DOHH2 (cell line): ENCODE measurements at regions not wholly inside any gene's neighbourhood (a gene's known extent, or its start where the extent isn't known, plus 50 kb on each side); places are given as distances from the start of the nearest gene placed in this dataset.

ENCODE experiments used
- H3F3A ChIP-seq: fragments of 200-600 bp; sonication (generic), shearing (Covaris generic); 2 replicates; pipeline ENCODE4 v1.6.0; 2016; ENCODE audit warnings: antibody characterized with exemption, mild to moderate bottlenecking; ENCODE audit not compliant: control insufficient read depth, insufficient read depth
- H3K27ac ChIP-seq: fragments of 200-600 bp; sonication (generic); 2 replicates; pipeline ENCODE4 v1.5.1; 2014; ENCODE audit warnings: low read depth, mild to moderate bottlenecking, low read length, moderate library complexity
- H3K27me3 ChIP-seq: fragments of 200-600 bp; sonication (generic); 2 replicates; pipeline ENCODE4 v1.6.1; 2014; ENCODE audit warnings: mild to moderate bottlenecking, low read length, mixed read lengths; ENCODE audit not compliant: control insufficient read depth
- H3K36me3 ChIP-seq: fragments of 200-600 bp; sonication (generic); 2 replicates; pipeline ENCODE4 v1.6.1; 2014; ENCODE audit warnings: mild to moderate bottlenecking, low read length, moderate library complexity, mixed read lengths; ENCODE audit not compliant: control insufficient read depth
- H3K4me1 ChIP-seq: fragments of 200-600 bp; sonication (generic); 2 replicates; pipeline ENCODE4 v1.6.1; 2014; ENCODE audit warnings: mild to moderate bottlenecking, low read length, mixed read lengths; ENCODE audit not compliant: control insufficient read depth
- H3K4me2 ChIP-seq: fragments of 200-600 bp; sonication (generic); 2 replicates; pipeline ENCODE4 v1.6.0; 2014; ENCODE audit warnings: mild to moderate bottlenecking, low read length, moderate library complexity
- H3K4me3 ChIP-seq: fragments of 200-600 bp; sonication (generic); 2 replicates; pipeline ENCODE4 v1.5.1; 2014; ENCODE audit warnings: mild to moderate bottlenecking, low read length, mixed read lengths
- H3K79me2 ChIP-seq: fragments of 200-600 bp; sonication (generic); 2 replicates; pipeline ENCODE4 v1.6.1; 2014; ENCODE audit warnings: mild to moderate bottlenecking, low read length, mixed read lengths; ENCODE audit not compliant: control insufficient read depth
- H3K9me2 ChIP-seq: fragments of 200-600 bp; sonication (generic); replicated peaks from 2 replicates; pipeline ENCODE4 v1.6.1; 2014; ENCODE audit warnings: mild to moderate bottlenecking, low read length, mixed read lengths; ENCODE audit not compliant: control insufficient read depth
- H3K9me3 ChIP-seq: fragments of 200-600 bp; sonication (generic); 2 replicates; pipeline ENCODE4 v1.6.1; 2014; ENCODE audit warnings: antibody characterized with exemption, low read length, mixed read lengths; ENCODE audit not compliant: control insufficient read depth, insufficient read depth
- H4K20me1 ChIP-seq: fragments of 200-600 bp; sonication (generic); 2 replicates; pipeline ENCODE4 v1.6.0; 2014; ENCODE audit warnings: low read depth, mild to moderate bottlenecking, antibody characterized with exemption, low read length, moderate library complexity; ENCODE audit not compliant: control insufficient read depth, insufficient read depth
- CTCF ChIP-seq: fragments of 200-600 bp; sonication (generic); IDR thresholded peaks from one replicate; pipeline ENCODE4 v1.5.1; 2014; ENCODE audit warnings: antibody characterized with exemption, mild to moderate bottlenecking, low read depth, low read length; ENCODE audit not compliant: poor library complexity, severe bottlenecking
- EZH2phosphoT487 ChIP-seq: fragments of 200-600 bp; sonication (generic); IDR thresholded peaks from 2 replicates; pipeline ENCODE4 v1.6.1; 2017; ENCODE audit warnings: borderline replicate concordance, mild to moderate bottlenecking, antibody characterized with exemption, low read length, moderate library complexity, mixed read lengths

GRCh38 chr1:221317537-221317936, 424.4 kb downstream of the DUSP10 start:
- Histone ChIP-seq H3K9me3 (no peaks in the 10 kb centered on the region), H3K4me3 (no peak overlapping the region), H3F3A (no peaks in the 10 kb centered on the region), H3K9me2 (no peaks in the 10 kb centered on the region), H3K27ac (no peak overlapping the region), H3K4me2 (no peak overlapping the region), H3K36me3 (no peaks in the 10 kb centered on the region), H4K20me1 (no peaks in the 10 kb centered on the region), H3K4me1 (no peaks in the 10 kb centered on the region), H3K27me3 (no peaks in the 10 kb centered on the region), H3K79me2 (no peaks in the 10 kb centered on the region)
- no peak for TF ChIP-seq CTCF
- no peak for TF ChIP-seq EZH2phosphoT487

GRCh38 chr1:221327954-221328353, 413.9 kb downstream of the DUSP10 start:
- no peaks in the 10 kb centered on the region for H3K9me3 ChIP-seq
- no peaks in the 10 kb centered on the region for H3K4me1 ChIP-seq
- no peaks in the 10 kb centered on the region for H4K20me1 ChIP-seq
- H3K27me3 ChIP-seq = no peaks in the 10 kb centered on the region
- H3K4me2 ChIP-seq = no peak overlapping the region
- H3F3A ChIP-seq = no peaks in the 10 kb centered on the region
- H3K79me2 ChIP-seq = no peaks in the 10 kb centered on the region
- H3K9me2 ChIP-seq = no peaks in the 10 kb centered on the region
- no peak overlapping the region for H3K4me3 ChIP-seq
- no peak overlapping the region for H3K27ac ChIP-seq
- H3K36me3 ChIP-seq = no peaks in the 10 kb centered on the region
- TF ChIP-seq CTCF (no peak), EZH2phosphoT487 (no peak)

- Histone ChIP-seq H3K27me3 (no peaks in the 10 kb centered on the region), H3K4me3 (no peak overlapping the region), H3K4me1 (no peaks in the 10 kb centered on the region), H3K27ac (no peak overlapping the region), H3K36me3 (no peaks in the 10 kb centered on the region), H3K79me2 (no peaks in the 10 kb centered on the region), H3K9me3 (no peaks in the 10 kb centered on the region), H3K9me2 (no peaks in the 10 kb centered on the region), H3K4me2 (no peak overlapping the region), H4K20me1 (no peaks in the 10 kb centered on the region), H3F3A (no peaks in the 10 kb centered on the region)
- no peak for TF ChIP-seq EZH2phosphoT487
- no peak for TF ChIP-seq CTCF
These were observed 413.5 kb downstream of the DUSP10 start for GRCh38 chr1:221328371-221328770.
